Upper lobe of left lung (tissue), 6 donors: ENCODE measurements at regions not wholly inside any gene's neighbourhood (a gene's known extent, or its start where the extent isn't known, plus 50 kb on each side); places are given as distances from the start of the nearest gene placed in this dataset.

ENCODE experiments used
- ATAC-seq, 2 donors: fragments of 200-7000 bp; cut with Tn5 transposase; one replicate each; pipeline ENCODE4 v1.9.1; 2022; ENCODE audit warnings: mild to moderate bottlenecking in 2 of 2, moderate library complexity in 2 of 2; ENCODE audit not compliant: low FRiP score in 2 of 2
- DNase-seq, 2 donors: peaks; one replicate each; pipeline ENCODE4 v3.0.0-alpha.2; 2019 to 2020
- H3K27ac ChIP-seq, 4 donors: fragments of 200-600 bp; sonication (generic); one replicate each; pipeline ENCODE4 v1.5.1; 2016 to 2019
- H3K27me3 ChIP-seq, 4 donors: fragments of 200-600 bp; sonication (generic); one replicate each; pipeline ENCODE4 v1.5.1; 2017 to 2019
- H3K36me3 ChIP-seq, 4 donors: fragments of 200-600 bp; sonication (generic); one replicate each; pipeline ENCODE4 v1.5.1; 2016 to 2019
- H3K4me1 ChIP-seq, 4 donors: fragments of 200-600 bp; sonication (generic); one replicate each; pipeline ENCODE4 v1.5.1; 2018 to 2019
- H3K4me3 ChIP-seq, 4 donors: fragments of 200-600 bp; sonication (generic); one replicate each; pipeline ENCODE4 v1.5.1; 2017 to 2019; ENCODE audit warnings: mild to moderate bottlenecking in 2 of 4, moderate library complexity in 1 of 4
- H3K9me3 ChIP-seq, 4 donors: fragments of 200-600 bp; sonication (generic); one replicate each; pipeline ENCODE4 v1.5.1; 2018 to 2019
- CTCF ChIP-seq, 6 experiments: fragments of 450-650 bp in 4 of 6; fragments of 200-600 bp in 2 of 6; sonication (generic) in 2 of 6; IDR thresholded peaks; one replicate each; pipeline ENCODE4 v1.5.1; 2016 to 2019; ENCODE audit warnings: antibody characterized with exemption in 6 of 6
- EP300 ChIP-seq, 4 donors: sonication (generic); formaldehyde crosslinking; IDR thresholded peaks; one replicate each; pipeline ENCODE4 v1.5.1; 2017; ENCODE audit warnings: antibody characterized with exemption in 4 of 4, control low read depth in 2 of 4
- POLR2A ChIP-seq, 4 donors: fragments of 450-650 bp; IDR thresholded peaks; one replicate each; pipeline ENCODE4 v1.5.1; 2016 to 2017; ENCODE audit warnings: antibody characterized with exemption in 4 of 4, mild to moderate bottlenecking in 2 of 4
- POLR2AphosphoS5 ChIP-seq, 2 donors: sonication (generic); formaldehyde crosslinking; IDR thresholded peaks; one replicate each; pipeline ENCODE4 v1.5.1; 2017; ENCODE audit warnings: antibody characterized with exemption in 2 of 2
- WGBS, 2 donors: methylation state at CpG; one replicate each; pipeline ENCODE4 v1.1.5; 2017 to 2018; 5-methylcytosine and 5-hydroxymethylcytosine counted together
- donor health status: DM: no; HTN: no; CAD: no; lungs with moderate emphysema.
- donor health status: DM: no; HTN: yes; CAD: no; lungs with severe emphysema.

- H3K27me3 ChIP-seq = no peaks in the 10 kb centered on the region
- H3K4me3 ChIP-seq = no peak overlapping the region
- TF ChIP-seq CTCF (IDR thresholded peaks at IDR 0.05) (no peak), EP300 (IDR thresholded peaks at IDR 0.05) (no peak), POLR2A (IDR thresholded peaks at IDR 0.05) (no peak), POLR2AphosphoS5 (IDR thresholded peaks at IDR 0.05) (no peak)
- H3K36me3 ChIP-seq = no peaks in the 10 kb centered on the region
- no peaks in the 10 kb centered on the region for H3K4me1 ChIP-seq
- DNase-seq (no peak), ATAC-seq (no peak)
- no peak overlapping the region for H3K27ac ChIP-seq
- WGBS, 2 donors = 93 to 94% methylated on average over 2 of the region's 2 CpGs
- no peaks in the 10 kb centered on the region for H3K9me3 ChIP-seq
These were observed 173.7 kb upstream of the FGGY start for GRCh38 chr1:59123081-59123681.

- ATAC-seq = no peak
- DNase-seq = no peak
- WGBS, 2 donors = 96 to 100% methylated on average over 2 of the region's 2 CpGs
- no peak overlapping the region for H3K4me3 ChIP-seq
- H3K36me3 ChIP-seq = no peaks in the 10 kb centered on the region
- no peaks in the 10 kb centered on the region for H3K27me3 ChIP-seq
- no peaks in the 10 kb centered on the region for H3K4me1 ChIP-seq
- no peak overlapping the region for H3K27ac ChIP-seq
- H3K9me3 ChIP-seq = no peaks in the 10 kb centered on the region
- TF ChIP-seq EP300 (IDR thresholded peaks at IDR 0.05) (no peak), POLR2AphosphoS5 (IDR thresholded peaks at IDR 0.05) (no peak), CTCF (IDR thresholded peaks at IDR 0.05) (no peak), POLR2A (IDR thresholded peaks at IDR 0.05) (no peak)
These were observed 172.7 kb upstream of the FGGY start for GRCh38 chr1:59124166-59124565.

- no peak for DNase-seq
- Histone ChIP-seq H3K9me3 (no peaks in the 10 kb centered on the region), H3K4me3 (no peak overlapping the region), H3K36me3 (no peaks in the 10 kb centered on the region), H3K27me3 (no peaks in the 10 kb centered on the region), H3K27ac (no peak overlapping the region), H3K4me1 (no peaks in the 10 kb centered on the region)
- WGBS, 2 donors = 85 to 88% methylated on average over 2 of the region's 2 CpGs
- TF ChIP-seq CTCF (IDR thresholded peaks at IDR 0.05) (no peak), POLR2A (IDR thresholded peaks at IDR 0.05) (no peak), EP300 (IDR thresholded peaks at IDR 0.05) (no peak), POLR2AphosphoS5 (IDR thresholded peaks at IDR 0.05) (no peak)
- no peak for ATAC-seq
These were observed 171.7 kb upstream of the FGGY start for GRCh38 chr1:59125154-59125553.

GRCh38 chr1:59125676-59126320 is 171.1 kb upstream of the FGGY start:
- Histone ChIP-seq H3K9me3 (no peaks in the 10 kb centered on the region), H3K4me1 (no peaks in the 10 kb centered on the region), H3K27me3 (no peaks in the 10 kb centered on the region), H3K27ac (no peak overlapping the region), H3K4me3 (no peak overlapping the region), H3K36me3 (no peaks in the 10 kb centered on the region)
- DNase-seq (no peak), ATAC-seq (no peak)
- TF ChIP-seq POLR2A (IDR thresholded peaks at IDR 0.05) = no peak
- TF ChIP-seq CTCF (IDR thresholded peaks at IDR 0.05) = no peak
- TF ChIP-seq EP300 (IDR thresholded peaks at IDR 0.05) = no peak
- no peak for TF ChIP-seq POLR2AphosphoS5 (IDR thresholded peaks at IDR 0.05)
- WGBS, 2 donors = 88 to 91% methylated on average over 3 of the region's 3 CpGs

- no peaks in the 10 kb centered on the region for H3K4me1 ChIP-seq
- H3K9me3 ChIP-seq = no peaks in the 10 kb centered on the region
- 89 to 97% methylated on average over 1 of the region's 1 CpG for WGBS, 2 donors
- H3K27me3 ChIP-seq = no peaks in the 10 kb centered on the region
- TF ChIP-seq POLR2AphosphoS5 (IDR thresholded peaks at IDR 0.05) = no peak
- TF ChIP-seq POLR2A (IDR thresholded peaks at IDR 0.05) = no peak
- no peak for TF ChIP-seq CTCF (IDR thresholded peaks at IDR 0.05)
- TF ChIP-seq EP300 (IDR thresholded peaks at IDR 0.05) = no peak
- DNase-seq = no peak
- H3K4me3 ChIP-seq = no peak overlapping the region
- no peak overlapping the region for H3K27ac ChIP-seq
- H3K36me3 ChIP-seq = no peaks in the 10 kb centered on the region
- no peak for ATAC-seq
These were observed 170.5 kb upstream of the FGGY start for GRCh38 chr1:59126366-59126765.
